NCI-H460 (cell line): ENCODE measurements at regions not wholly inside any gene's neighbourhood (a gene's known extent, or its start where the extent isn't known, plus 50 kb on each side); places are given as distances from the start of the nearest gene placed in this dataset.
"Not testable (repeated sequence)": the region's sequence is repeated elsewhere in the genome, so short reads cannot be mapped to it uniquely, and the experiment has no call there.

Experiments used
- DNase-seq: peaks from one replicate; pipeline ENCODE4 v3.0.0-alpha.2; 2016; ENCODE audit warnings: low read depth; ENCODE audit errors: extremely low read depth

GRCh38 chr5:8689773-8690172 is 820.8 kb downstream of the MTRR start:
- DNase-seq = no peak

DNA sequence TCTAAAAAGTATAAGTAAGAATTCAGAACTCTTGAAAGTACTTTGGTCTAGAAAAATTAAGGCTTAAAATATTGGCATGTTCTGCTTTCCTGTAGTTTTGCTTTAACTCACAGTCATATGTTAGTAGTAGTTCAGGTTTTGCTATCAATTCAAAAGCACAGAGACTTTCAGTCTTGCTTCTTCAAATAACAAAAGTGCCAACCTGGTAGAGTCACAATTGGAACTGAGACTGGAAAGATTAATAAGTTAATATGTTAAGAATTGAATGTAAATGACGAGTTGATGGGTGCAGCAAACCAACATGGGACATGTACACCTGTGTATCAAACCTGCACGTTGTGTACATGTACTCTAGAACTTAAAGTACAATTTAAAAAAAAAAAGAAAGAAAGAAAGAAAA is 822.3 kb downstream of the MTRR start:
- no peak for DNase-seq

DNA sequence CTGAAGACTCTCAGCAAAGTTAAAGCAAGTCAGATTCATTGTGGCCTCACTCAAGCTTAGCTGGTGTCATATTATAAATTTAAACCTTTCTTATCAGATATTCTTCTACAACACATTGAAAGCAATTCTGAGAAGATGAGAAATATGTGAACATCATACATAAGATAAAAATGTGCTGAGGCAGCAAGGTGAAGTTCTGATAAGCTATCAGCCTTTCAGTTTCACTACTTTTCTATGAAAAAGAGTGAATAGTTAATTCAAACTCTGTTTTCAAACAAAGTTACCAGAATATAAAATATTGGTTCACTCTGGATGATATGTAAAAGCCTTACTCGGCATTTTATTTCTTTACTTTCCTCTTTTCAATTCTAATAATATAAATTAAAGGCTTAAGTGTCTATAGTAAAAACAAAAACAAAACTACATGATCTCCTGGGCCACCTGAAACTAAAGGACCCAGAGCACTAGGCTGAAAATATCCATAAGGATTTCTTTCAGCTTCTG is 824.4 kb downstream of the MTRR start:
- DNase-seq = no peak

GRCh38 chr5:8694545-8694944 is 825.6 kb downstream of the MTRR start:
- DNase-seq = no peak

DNA sequence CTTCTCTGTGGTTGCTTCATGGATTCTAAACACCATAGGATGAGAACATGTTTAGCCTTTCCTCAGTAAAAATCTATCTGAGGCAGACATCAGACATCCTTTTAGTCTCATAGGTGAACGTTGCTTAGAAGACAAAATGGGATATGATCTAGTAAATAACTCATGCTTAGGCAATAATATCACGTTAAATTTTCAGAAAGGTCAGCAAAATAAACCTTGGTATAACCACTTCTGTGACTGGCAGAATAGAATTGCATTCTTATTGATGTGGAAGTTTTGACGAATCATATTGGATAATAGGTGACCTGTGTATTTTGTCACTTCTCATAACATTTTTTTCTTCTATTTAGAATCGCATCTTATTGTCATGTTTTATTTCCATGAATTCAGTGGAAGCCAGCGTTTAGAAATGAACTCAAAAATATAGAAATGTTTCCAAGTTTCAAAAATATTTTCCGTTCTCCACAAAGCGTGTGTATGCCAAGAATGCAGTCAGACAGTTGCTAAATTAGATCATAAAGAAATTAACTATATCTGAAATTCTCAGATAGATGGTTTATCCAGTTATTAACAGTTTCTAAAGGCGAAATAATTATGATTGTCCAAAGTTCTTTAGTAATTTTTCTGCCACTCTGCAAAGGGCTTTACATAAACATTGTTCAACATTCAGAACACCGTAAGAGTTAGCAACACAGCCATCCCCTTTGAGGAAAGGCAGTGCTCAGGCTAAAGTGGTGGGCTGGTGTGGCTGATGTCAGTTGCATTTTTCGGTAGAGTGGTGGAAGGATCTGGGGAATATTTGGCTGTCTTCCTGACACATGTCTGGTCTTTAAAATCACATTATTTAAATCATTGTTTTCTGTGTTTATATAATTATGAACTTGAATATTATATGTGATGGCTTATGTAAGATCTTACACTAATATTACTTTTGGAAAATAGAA is 827.2 kb downstream of the MTRR start:
- DNase-seq = no peak

DNA sequence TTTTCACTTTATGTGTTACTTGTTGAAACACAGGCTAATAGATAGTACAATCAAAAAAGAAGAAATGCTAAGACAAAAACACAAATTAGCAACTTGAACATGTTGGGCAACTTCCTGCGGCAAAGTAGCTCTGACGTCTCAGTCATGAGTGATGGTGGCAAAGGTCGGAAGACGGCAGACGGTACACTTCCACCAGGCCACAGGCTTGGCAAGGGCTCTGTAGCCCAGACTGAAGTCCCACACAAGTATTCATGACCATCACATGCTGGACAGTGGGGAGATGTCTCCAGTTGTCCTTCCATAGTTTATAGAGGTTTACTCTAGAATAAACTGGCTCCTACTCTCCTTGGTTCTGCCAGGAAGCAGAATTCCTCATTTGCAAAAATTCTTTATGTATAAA is 831.3 kb downstream of the MTRR start:
- no peak for DNase-seq

DNA sequence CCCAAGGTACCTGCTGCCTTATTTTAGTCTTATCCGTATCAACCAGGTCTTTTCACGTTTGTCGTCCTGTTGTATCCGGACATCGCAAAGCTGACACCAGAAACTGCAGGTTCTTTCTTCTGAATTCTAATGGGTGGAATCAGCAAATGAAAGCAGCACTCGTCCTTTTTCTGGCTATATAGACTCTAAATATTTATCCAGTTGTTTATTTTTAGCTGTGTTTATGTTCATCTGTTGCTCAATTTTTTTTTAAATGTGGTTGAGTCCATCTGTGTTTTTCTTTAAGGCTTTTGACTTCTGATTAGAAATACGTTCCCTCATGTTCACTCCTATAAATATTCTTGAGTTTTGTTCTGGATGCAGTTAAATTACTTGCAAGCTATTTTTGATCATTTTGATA is 831.7 kb downstream of the MTRR start:
- DNase-seq = no peak

GRCh38 chr5:8701251-8701650 is 832.3 kb downstream of the MTRR start:
- no peak for DNase-seq

- peak; percentile 36 for DNase-seq
Observed at GRCh38 chr5:8710426-8710930, 835.4 kb downstream of the SEMA5A start.

- DNase-seq = no peak
Observed at GRCh38 chr5:8714198-8714597, 831.7 kb downstream of the SEMA5A start.

- DNase-seq = no peak
Observed at GRCh38 chr5:8714861-8715260, 831.0 kb downstream of the SEMA5A start.

DNA sequence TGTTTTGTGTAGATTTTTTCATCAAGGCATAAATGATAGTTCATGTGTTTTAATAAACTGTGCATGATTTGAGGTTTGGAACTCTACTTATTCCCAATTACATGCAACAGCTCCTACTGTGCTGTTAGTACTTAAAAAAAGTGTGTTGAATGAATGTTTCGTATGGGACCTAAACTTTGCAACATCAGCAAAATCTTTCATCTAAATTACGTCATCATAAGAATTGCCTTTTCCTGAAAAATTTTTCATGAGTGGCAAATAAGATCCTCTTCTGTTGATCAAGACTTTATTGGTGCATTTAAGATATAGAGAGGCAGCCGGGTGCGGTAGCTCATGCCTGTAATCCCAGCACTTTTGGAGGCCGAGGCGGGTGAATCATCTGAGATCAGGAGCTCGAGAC is 826.1 kb downstream of the SEMA5A start:
- no peak for DNase-seq

- DNase-seq = no peak
Observed at GRCh38 chr5:8720506-8720905, 825.4 kb downstream of the SEMA5A start.

DNA sequence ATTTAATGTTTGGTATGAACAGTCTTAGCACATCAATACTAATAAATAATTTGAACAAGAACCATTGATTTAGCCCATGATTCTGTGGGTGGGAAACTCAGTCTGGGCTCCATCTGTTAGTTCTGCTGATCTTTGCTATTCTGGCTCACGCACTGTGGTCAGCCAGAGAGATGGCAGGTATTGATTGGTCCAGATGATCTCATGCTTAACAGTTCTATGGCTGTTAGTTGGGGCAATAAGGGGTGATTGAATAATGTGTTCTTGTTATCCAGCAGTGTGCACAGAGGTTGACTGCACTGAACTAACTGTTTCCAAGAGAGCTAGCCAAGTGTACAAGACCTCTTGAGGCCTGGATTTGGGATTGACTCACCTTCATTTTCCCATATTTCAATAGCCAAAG is 824.3 kb downstream of the SEMA5A start:
- DNase-seq = no peak

DNA sequence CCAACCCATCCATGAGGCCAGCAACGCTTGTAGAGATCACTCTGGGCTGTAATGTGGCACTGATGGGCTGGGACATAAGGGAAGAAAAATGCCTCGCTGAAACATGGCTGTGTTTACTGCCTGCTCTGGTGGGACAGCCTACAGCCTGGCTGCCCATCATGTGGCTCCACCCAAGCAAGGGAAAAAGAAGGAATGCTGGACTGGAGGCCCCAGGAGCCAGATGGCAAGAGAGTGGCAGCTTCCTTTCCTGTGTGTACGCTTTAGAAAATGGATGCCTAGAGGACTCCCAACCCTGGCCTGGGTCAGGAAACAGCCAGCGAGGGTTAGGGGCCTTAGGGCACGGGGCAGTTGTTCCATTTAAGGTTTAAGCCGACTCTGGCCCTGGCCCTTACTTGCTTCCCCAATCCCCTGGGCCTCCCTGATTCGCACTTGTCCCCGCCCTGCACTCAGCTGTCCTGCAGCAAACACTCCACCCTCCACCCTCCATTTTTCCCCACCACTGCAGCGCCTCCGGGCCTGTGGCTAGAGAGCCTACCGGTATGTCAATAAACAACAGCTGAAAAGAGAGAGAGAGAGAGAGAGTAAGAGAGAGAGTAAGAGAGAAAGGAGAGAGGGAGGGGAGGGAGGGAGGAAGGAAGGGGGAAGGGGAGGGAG is 819.4 kb downstream of the SEMA5A start:
- peak; percentile 45 for DNase-seq

DNA sequence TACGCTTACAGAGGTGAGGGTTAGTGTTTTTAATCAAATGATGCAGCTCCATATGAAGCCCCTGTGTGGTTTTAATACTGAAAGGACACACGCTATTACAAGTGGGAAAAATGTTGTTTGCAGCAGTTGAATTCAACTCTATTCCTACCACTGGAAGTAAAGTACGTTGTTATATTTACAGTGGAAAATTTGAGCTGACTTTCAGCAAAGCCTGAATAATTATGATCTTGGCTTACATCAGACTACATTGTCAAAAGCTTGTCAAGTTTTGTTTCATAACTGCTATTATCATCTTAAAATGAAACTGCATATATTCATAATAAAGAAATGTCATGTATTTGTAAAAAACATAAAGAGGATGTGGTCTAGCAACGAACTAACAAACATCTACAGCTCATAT is 818.5 kb downstream of the SEMA5A start:
- DNase-seq = no peak

- no peak for DNase-seq
Observed at GRCh38 chr5:8729437-8729836, 816.4 kb downstream of the SEMA5A start.

GRCh38 chr5:8730194-8730593 is 815.7 kb downstream of the SEMA5A start:
- no peak for DNase-seq

DNA sequence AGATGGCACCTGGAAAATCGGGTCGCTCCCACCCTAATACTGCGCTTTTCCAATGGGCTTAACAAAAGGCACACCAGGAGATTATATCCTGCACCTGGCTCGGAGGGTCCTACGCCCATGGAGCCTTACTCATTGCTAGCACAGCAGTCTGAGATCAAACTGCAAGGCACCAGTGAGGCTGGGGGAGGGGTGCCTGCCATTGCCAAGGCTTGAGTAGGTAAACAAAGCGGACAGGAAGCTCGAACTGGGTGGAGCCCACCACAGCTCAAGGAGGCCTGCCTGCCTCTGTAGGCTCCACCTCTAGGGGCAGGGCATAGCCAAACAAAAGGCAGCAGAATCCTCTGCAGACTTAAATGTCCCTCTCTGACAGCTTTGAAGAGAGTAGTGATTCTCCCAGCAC is 814.8 kb downstream of the SEMA5A start:
- not testable (repeated sequence) for DNase-seq

- no peak for DNase-seq
Observed at GRCh38 chr5:8740595-8740994, 805.3 kb downstream of the SEMA5A start.

DNA sequence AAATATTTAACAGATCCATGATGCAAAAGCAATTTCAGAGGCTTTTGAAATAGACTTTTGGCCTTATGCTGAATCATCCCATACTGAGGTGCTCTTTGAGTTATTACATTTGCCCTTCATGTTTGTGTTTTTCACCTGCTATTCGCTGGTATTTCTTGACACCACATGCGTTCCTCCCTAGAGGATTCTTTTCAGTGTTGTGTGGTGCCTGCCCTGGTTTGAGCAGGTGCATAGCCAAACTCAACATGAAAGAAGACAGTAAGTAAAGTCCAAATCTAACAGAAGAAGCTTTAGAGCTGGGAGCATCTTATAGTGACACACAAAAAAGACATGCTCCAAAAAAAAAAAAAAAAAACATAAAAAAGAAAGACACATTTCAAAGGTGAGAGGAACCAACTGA is 796.3 kb downstream of the SEMA5A start:
- no peak for DNase-seq

DNA sequence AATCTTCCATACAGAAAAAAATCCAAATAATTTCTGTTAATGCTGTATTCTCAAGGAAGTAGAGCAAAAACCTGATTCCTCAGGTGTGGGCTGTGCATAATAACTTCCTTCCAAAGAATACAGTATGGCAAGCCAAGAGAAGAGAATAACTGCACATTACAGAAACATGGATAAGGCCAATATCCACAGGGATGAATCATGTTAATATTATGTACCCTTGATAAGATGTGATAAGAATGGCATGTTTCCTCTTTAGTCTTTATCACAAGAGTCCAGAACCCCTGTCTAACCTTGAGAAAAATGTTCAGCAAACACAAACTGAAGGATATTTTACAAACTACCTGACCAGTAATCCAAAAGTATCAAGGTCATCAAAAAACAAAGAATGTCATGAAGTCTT is 795.8 kb downstream of the SEMA5A start:
- no peak for DNase-seq
